DND-41 (cell line): ENCODE measurements at regions not wholly inside any gene's neighbourhood (a gene's known extent, or its start where the extent isn't known, plus 50 kb on each side); places are given as distances from the start of the nearest gene placed in this dataset.
"Not testable (repeated sequence)": the region's sequence is repeated elsewhere in the genome, so short reads cannot be mapped to it uniquely, and the experiment has no call there.

Experiments used
- ATAC-seq: fragments of 200-7000 bp; cut with Tn5 transposase; 3 replicates; pipeline ENCODE4 v1.9.1; 2021; ENCODE audit warnings: low read depth; ENCODE audit not compliant: insufficient read depth
- DNase-seq: peaks from one replicate; pipeline ENCODE4 v3.0.0-alpha.2; 2020
- H2AFZ ChIP-seq: 2 replicates; pipeline ENCODE4 v1.6.0; 2012; ENCODE audit warnings: low read depth, low read length
- H3K27ac ChIP-seq: 2 replicates; pipeline ENCODE4 v1.5.1; 2012; ENCODE audit warnings: low read length, inconsistent platforms
- H3K27me3 ChIP-seq: fragments of 200-600 bp; sonication (generic); 2 replicates; pipeline ENCODE4 v1.6.0; 2012; ENCODE audit warnings: low read length, mild to moderate bottlenecking, inconsistent platforms; ENCODE audit not compliant: insufficient read depth, poor library complexity
- H3K36me3 ChIP-seq: 2 replicates; pipeline ENCODE4 v1.5.1; 2012; ENCODE audit warnings: low read length, inconsistent platforms; ENCODE audit not compliant: insufficient read depth
- H3K4me1 ChIP-seq: 2 replicates; pipeline ENCODE4 v1.5.1; 2012; ENCODE audit warnings: mild to moderate bottlenecking, low read length; ENCODE audit not compliant: insufficient read depth
- H3K4me2 ChIP-seq: 2 replicates; pipeline ENCODE4 v1.6.0; 2012; ENCODE audit warnings: mild to moderate bottlenecking, moderate library complexity, low read length, inconsistent platforms; ENCODE audit not compliant: insufficient read depth
- H3K4me3 ChIP-seq, 2 experiments: fragments of 200-600 bp in 1 of 2; shearing (Covaris generic) in 1 of 2; 2 replicates each; pipeline ENCODE4 v1.5.1; 2012 to 2016; ENCODE audit warnings: inconsistent platforms in 2 of 2, low read length in 2 of 2, mild to moderate bottlenecking in 2 of 2, low read depth in 1 of 2, moderate library complexity in 1 of 2
- H3K79me2 ChIP-seq: 2 replicates; pipeline ENCODE4 v1.6.0; 2012; ENCODE audit warnings: low read length, inconsistent platforms; ENCODE audit not compliant: insufficient read depth
- H3K9ac ChIP-seq: 2 replicates; pipeline ENCODE4 v1.6.0; 2012; ENCODE audit warnings: low read depth, mild to moderate bottlenecking, inconsistent platforms, low read length, moderate library complexity
- H3K9me3 ChIP-seq: 2 replicates; pipeline ENCODE4 v1.5.1; 2012; ENCODE audit warnings: low read length, moderate library complexity, mild to moderate bottlenecking, inconsistent platforms; ENCODE audit not compliant: insufficient read depth, severe bottlenecking
- H4K20me1 ChIP-seq: 2 replicates; pipeline ENCODE4 v1.6.0; 2012; ENCODE audit warnings: low read length; ENCODE audit not compliant: insufficient read depth
- EZH2 ChIP-seq: IDR thresholded peaks from 3 replicates; pipeline ENCODE4 v1.6.1; 2012; ENCODE audit warnings: borderline replicate concordance, low read depth, mild to moderate bottlenecking, moderate library complexity, low read length, inconsistent platforms; ENCODE audit not compliant: severe bottlenecking
- TF ChIP-seq, protein P1 (sequence below): IDR thresholded peaks from 2 replicates; pipeline ENCODE4 v1.5.1; 2012; ENCODE audit warnings: borderline replicate concordance, low read length, moderate library complexity, mild to moderate bottlenecking; ENCODE audit not compliant: poor library complexity, severe bottlenecking; ENCODE audit errors: extremely low read depth

DNA sequence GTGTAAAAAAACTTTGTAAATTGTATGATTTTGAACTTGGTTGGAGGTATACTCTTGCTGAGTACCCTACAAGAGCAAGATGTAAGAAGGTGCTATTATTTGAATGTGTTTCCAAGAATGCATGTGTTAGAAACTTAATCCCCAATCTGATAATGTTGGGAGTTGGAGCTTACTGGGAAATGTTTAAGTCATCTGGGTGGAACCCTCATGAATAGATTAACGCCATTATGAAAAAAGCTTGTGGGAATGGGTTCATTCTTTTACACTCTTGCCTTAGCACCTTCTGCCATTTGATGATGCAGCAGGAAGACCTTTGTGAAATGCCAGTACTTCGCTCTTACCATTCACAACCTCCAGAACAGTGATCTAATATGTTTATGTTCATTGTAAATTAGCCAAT, 498.3 kb downstream of the TMEM135 start:
- ATAC-seq: no peak
- TF ChIP-seq, protein P1, sequence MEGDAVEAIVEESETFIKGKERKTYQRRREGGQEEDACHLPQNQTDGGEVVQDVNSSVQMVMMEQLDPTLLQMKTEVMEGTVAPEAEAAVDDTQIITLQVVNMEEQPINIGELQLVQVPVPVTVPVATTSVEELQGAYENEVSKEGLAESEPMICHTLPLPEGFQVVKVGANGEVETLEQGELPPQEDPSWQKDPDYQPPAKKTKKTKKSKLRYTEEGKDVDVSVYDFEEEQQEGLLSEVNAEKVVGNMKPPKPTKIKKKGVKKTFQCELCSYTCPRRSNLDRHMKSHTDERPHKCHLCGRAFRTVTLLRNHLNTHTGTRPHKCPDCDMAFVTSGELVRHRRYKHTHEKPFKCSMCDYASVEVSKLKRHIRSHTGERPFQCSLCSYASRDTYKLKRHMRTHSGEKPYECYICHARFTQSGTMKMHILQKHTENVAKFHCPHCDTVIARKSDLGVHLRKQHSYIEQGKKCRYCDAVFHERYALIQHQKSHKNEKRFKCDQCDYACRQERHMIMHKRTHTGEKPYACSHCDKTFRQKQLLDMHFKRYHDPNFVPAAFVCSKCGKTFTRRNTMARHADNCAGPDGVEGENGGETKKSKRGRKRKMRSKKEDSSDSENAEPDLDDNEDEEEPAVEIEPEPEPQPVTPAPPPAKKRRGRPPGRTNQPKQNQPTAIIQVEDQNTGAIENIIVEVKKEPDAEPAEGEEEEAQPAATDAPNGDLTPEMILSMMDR: no peak
- no peak for TF ChIP-seq EZH2
- H3K9me3 ChIP-seq: no peaks in the 10 kb centered on the region
- no peak for DNase-seq
- H3K27me3 ChIP-seq: peaks cover 3% of the 10 kb centered on the region
- H3K4me1 ChIP-seq: no peaks in the 10 kb centered on the region
- no peak overlapping the region for H3K4me2 ChIP-seq
- no peak overlapping the region for H3K4me3 ChIP-seq
- H2AFZ ChIP-seq: no peak overlapping the region
- no peak overlapping the region for H3K9ac ChIP-seq
- no peaks in the 10 kb centered on the region for H3K36me3 ChIP-seq
- no peaks in the 10 kb centered on the region for H3K79me2 ChIP-seq
- no peak overlapping the region for H3K27ac ChIP-seq
- no peaks in the 10 kb centered on the region for H4K20me1 ChIP-seq

DNA sequence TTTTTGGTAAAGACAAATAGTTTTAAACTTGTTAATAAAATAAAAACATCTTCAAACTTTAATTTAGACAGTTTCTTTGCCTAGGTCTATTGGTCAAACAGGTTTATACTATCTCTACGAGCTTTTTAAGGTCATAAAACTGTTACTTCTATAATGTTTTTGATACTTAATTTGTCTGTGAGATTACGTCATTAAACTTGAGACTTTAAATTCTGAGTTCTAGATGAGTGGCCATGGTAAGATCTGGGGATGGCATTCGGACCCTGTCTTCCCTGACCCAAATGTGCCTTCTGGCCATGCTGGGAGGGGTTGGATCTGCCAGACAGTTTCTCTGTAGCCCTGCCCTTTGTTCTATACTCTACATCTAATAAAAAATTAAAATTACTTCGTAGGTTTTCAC, 497.8 kb downstream of the TMEM135 start:
- no peak overlapping the region for H3K4me2 ChIP-seq
- no peak overlapping the region for H3K27ac ChIP-seq
- TF ChIP-seq, protein P1: no peak
- no peak for TF ChIP-seq EZH2
- peaks cover 3% of the 10 kb centered on the region for H3K27me3 ChIP-seq
- no peaks in the 10 kb centered on the region for H3K79me2 ChIP-seq
- ATAC-seq: no peak
- H3K4me3 ChIP-seq: no peak overlapping the region
- H3K9me3 ChIP-seq: no peaks in the 10 kb centered on the region
- no peak overlapping the region for H2AFZ ChIP-seq
- no peak overlapping the region for H3K9ac ChIP-seq
- no peaks in the 10 kb centered on the region for H4K20me1 ChIP-seq
- H3K36me3 ChIP-seq: no peaks in the 10 kb centered on the region
- no peak for DNase-seq
- no peaks in the 10 kb centered on the region for H3K4me1 ChIP-seq

DNA sequence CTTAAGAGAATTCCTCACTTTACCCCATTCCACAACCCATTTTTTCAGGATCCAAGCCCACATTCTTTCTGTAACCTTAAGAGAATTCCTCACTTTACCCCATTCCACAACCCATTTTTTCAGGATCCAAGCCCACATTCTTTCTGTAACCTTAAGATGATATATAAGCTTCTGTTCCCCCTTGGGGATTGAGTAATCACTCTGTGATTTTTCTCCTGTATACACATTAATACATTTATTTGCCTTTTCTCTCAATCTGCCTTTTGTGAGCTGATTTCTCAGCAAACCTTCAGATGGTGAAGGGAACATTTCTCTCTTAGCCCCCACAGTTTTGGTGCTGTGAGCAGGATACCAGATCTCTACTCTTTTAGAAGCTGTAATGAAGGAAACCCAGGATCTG, 494.1 kb downstream of the TMEM135 start:
- not testable (repeated sequence) for DNase-seq, H3K4me1 ChIP-seq, H2AFZ ChIP-seq, H3K27me3 ChIP-seq, H3K4me2 ChIP-seq, H3K79me2 ChIP-seq, H3K27ac ChIP-seq, H3K9me3 ChIP-seq, H3K36me3 ChIP-seq, H3K4me3 ChIP-seq, H4K20me1 ChIP-seq, ATAC-seq, H3K9ac ChIP-seq

DNA sequence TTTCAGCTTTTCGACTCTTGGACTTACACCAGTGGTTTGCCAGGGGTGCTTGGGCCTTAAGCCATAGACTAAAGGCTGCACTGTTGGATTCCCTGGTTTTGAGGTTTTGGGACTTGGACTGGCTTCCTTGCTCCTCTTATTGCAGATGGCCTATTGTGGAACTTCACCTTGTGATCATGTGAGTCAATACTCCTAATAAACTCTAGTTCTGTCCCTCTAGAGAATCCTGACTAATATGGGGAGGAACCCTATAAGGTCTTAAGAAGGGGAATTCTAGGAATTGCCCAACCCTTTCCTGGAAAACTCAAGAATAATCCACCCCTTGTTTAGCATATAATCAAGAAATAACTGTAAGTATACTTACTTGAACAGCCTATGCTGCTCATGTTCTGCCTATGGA, 491.8 kb downstream of the TMEM135 start:
- H3K79me2 ChIP-seq: no peaks in the 10 kb centered on the region
- H3K27ac ChIP-seq: no peak overlapping the region
- H3K9ac ChIP-seq: no peak overlapping the region
- peaks cover 9% of the 10 kb centered on the region for H3K9me3 ChIP-seq
- H3K4me3 ChIP-seq: no peak overlapping the region
- no peak for ATAC-seq
- no peaks in the 10 kb centered on the region for H3K36me3 ChIP-seq
- no peaks in the 10 kb centered on the region for H4K20me1 ChIP-seq
- no peaks in the 10 kb centered on the region for H3K27me3 ChIP-seq
- no peak for DNase-seq
- no peak overlapping the region for H3K4me2 ChIP-seq
- no peak overlapping the region for H2AFZ ChIP-seq
- no peaks in the 10 kb centered on the region for H3K4me1 ChIP-seq
- no peak for TF ChIP-seq EZH2
- TF ChIP-seq, protein P1: no peak
